Muscle of arm (tissue), 1 donor: ENCODE measurements at regions not wholly inside any gene's neighbourhood (a gene's known extent, or its start where the extent isn't known, plus 50 kb on each side); places are given as distances from the start of the nearest gene placed in this dataset.

Experiments
- DNase-seq: peaks from one replicate; pipeline ENCODE4 v3.0.0-alpha.2; 2013

GRCh38 chr13:43984292-43984691 lies 104.6 kb downstream of the LACC1 start:
- no peak for DNase-seq

- DNase-seq, result no peak
Observed at GRCh38 chr13:43985422-43986072, 105.8 kb downstream of the LACC1 start.

GRCh38 chr13:43986421-43986981 lies 106.8 kb downstream of the LACC1 start:
- DNase-seq, result no peak

- DNase-seq, result no peak
Observed at GRCh38 chr13:43988302-43988701, 108.6 kb downstream of the LACC1 start.

- no peak for DNase-seq
Observed at GRCh38 chr13:43990021-43990420, 110.3 kb downstream of the LACC1 start.

GRCh38 chr13:43990829-43991228 lies 111.1 kb downstream of the LACC1 start:
- no peak for DNase-seq

GRCh38 chr13:43991773-43992201 lies 112.1 kb downstream of the LACC1 start:
- no peak for DNase-seq

- DNase-seq, result no peak
Observed at GRCh38 chr13:43992211-43992610, 112.5 kb downstream of the LACC1 start.

GRCh38 chr13:43994999-43995859 lies 115.5 kb downstream of the LACC1 start:
- no peak for DNase-seq

- DNase-seq, result no peak
Observed at GRCh38 chr13:43996221-43996620, 116.5 kb downstream of the LACC1 start.

- no peak for DNase-seq
Observed at GRCh38 chr13:44003481-44003880, 123.8 kb downstream of the LACC1 start.

GRCh38 chr13:44004878-44005277 lies 125.2 kb downstream of the LACC1 start:
- DNase-seq, result no peak

- no peak for DNase-seq
Observed at GRCh38 chr13:44007451-44007850, 127.7 kb downstream of the LACC1 start.

GRCh38 chr13:44011036-44011435 lies 131.3 kb downstream of the LACC1 start:
- no peak for DNase-seq

GRCh38 chr13:44012910-44013757 lies 133.4 kb downstream of the LACC1 start:
- no peak for DNase-seq

GRCh38 chr13:44013758-44014291 lies 134.1 kb downstream of the LACC1 start:
- DNase-seq, result no peak

GRCh38 chr13:44014501-44014900 lies 134.8 kb downstream of the LACC1 start:
- DNase-seq, result no peak

GRCh38 chr13:44015118-44015517 lies 135.4 kb downstream of the LACC1 start:
- no peak for DNase-seq

- no peak for DNase-seq
Observed at GRCh38 chr13:44015811-44016210, 136.1 kb downstream of the LACC1 start.

- no peak for DNase-seq
Observed at GRCh38 chr13:44017756-44018309, 138.1 kb downstream of the LACC1 start.

- no peak for DNase-seq
Observed at GRCh38 chr13:44019651-44020050, 139.9 kb downstream of the LACC1 start.
